Heart right ventricle (tissue), 16 donors: ENCODE measurements at regions not wholly inside any gene's neighbourhood (a gene's known extent, or its start where the extent isn't known, plus 50 kb on each side); places are given as distances from the start of the nearest gene placed in this dataset.

Experiments used
- ATAC-seq, 8 donors: fragments of 200-7000 bp; cut with Tn5 transposase; one replicate each; pipeline ENCODE4 v1.9.1; 2020; ENCODE audit warnings: mild to moderate bottlenecking in 8 of 8, moderate library complexity in 8 of 8, moderate number of reproducible peaks in 1 of 8
- DNase-seq, 2 donors: peaks; one replicate each; pipeline ENCODE4 v3.0.0-alpha.2; 2020
- H3K27ac ChIP-seq, 10 donors: fragments of 200-600 bp; sonication (generic) in 2 of 10; one replicate each; pipeline versions ENCODE4 v1.5.0 to v1.8.0; 2020 to 2022; ENCODE audit warnings: mild to moderate bottlenecking in 3 of 10
- H3K27me3 ChIP-seq, 7 donors: fragments of 200-600 bp; one replicate each; pipeline ENCODE4 v1.8.0; 2021 to 2022; ENCODE audit warnings: mild to moderate bottlenecking in 2 of 7
- H3K36me3 ChIP-seq, 9 donors: fragments of 200-600 bp; sonication (generic) in 1 of 9; one replicate each; pipeline versions ENCODE4 v1.5.0 to v1.8.0; 2020 to 2022; ENCODE audit warnings: mild to moderate bottlenecking in 2 of 9
- H3K4me1 ChIP-seq, 9 donors: fragments of 200-600 bp; sonication (generic) in 1 of 9; one replicate each; pipeline versions ENCODE4 v1.5.0 to v1.8.0; 2020 to 2022; ENCODE audit warnings: mild to moderate bottlenecking in 4 of 9
- H3K4me3 ChIP-seq, 10 donors: fragments of 200-600 bp; sonication (generic) in 2 of 10; one replicate each; pipeline versions ENCODE4 v1.5.0 to v1.8.0; 2020 to 2022; ENCODE audit warnings: mild to moderate bottlenecking in 7 of 10, moderate library complexity in 2 of 10
- H3K9me3 ChIP-seq, 11 donors: fragments of 200-600 bp in 10 of 11; sonication (generic) in 2 of 11; one replicate each; pipeline versions ENCODE4 v1.5.0 to v1.8.0; 2013 to 2022; ENCODE audit warnings: mild to moderate bottlenecking in 2 of 11, control low read depth in 1 of 11, moderate library complexity in 1 of 11
- CTCF ChIP-seq, 9 donors: fragments of 200-600 bp; sonication (generic) in 2 of 9; IDR thresholded peaks; one replicate each; pipeline versions ENCODE4 v1.5.0 to v1.8.0; 2021 to 2022; ENCODE audit warnings: antibody characterized with exemption in 9 of 9, mild to moderate bottlenecking in 5 of 9, moderate library complexity in 1 of 9
- WGBS, 2 donors: extraction: QIAGEN DNeasy Blood & Tissue Kit; methylation state at CpG; one replicate each; pipeline ENCODE4 v1.1.7; 2013; ENCODE audit warnings: inconsistent platforms in 1 of 2; 5-methylcytosine and 5-hydroxymethylcytosine counted together
- intact Hi-C, 10 donors: fragments of 100-400 bp; cut with DNase I; formaldehyde crosslinking; loops; one replicate each; pipeline versions ENCODE4 v1.11.1 to v1.14.2; 2022
- donor health status: Arrhythmogenic right ventricular cardiomyopathy.
- donor health status: ischemic (EF 13 %, LVEDD 7.1; RV severe dilation, severe dysfunction).
- donor health status: healthy with polysubstance abuse.
- donor health status: DM: no; HTN: yes; CAD: no.
- donor health status: DM: no; HTN: no; CAD: no.
- donor health status: ischemic (EF 25% LVEDD 6.9; RV normal size, moderate dysfunction).
- donor health status: ischemic (EF 25% LVEDD 5.7; RV mildly dilated, moderate dysfunction).
- donor health status: healthy.
- donor health status: DM: yes; HTN: yes; CAD: no.
- donor health status: Ischemic cardiomyopathy.
- donor health status: ischemic (EF 35%, LVEDD 5.7; RV mildly dilated, moderate dysfunction).
- donor health status: nonischemic (EF 11% LVEDD 7.7; RV severe dilation, severe dysfunction).
- donor health status: DM: yes; HTN: yes; CAD: no.
- donor health status: PGD.
- donor health status: ischemic (EF 29% LVEDD 5.4; RV normal size, mild dysfunction).
- donor health status: nonischemic (EF 23%, LVEDD 6.1; RV moderate dilation, normal function).

- no peak for ATAC-seq
- intact Hi-C loops = no loop called here
- WGBS, 2 donors = 73 to 84% methylated on average over 2 of the region's 2 CpGs
These were observed 209.7 kb downstream of the BCAT1 start for GRCh38 chr12:24739106-24739779.

GRCh38 chr12:24738441-24738840 is 210.5 kb downstream of the BCAT1 start:
- WGBS, 2 donors = 77 to 80% methylated on average over 2 of the region's 2 CpGs
- ATAC-seq = no peak
- no peaks in the 10 kb centered on the region for H3K9me3 ChIP-seq

More at GRCh38 chr12:24739106-24739779, 209.7 kb downstream of the BCAT1 start:
- peaks cover 0 to 16% (median 0%) of the 10 kb centered on the region in 9 donors for H3K4me1 ChIP-seq
- no peaks in the 10 kb centered on the region for H3K27me3 ChIP-seq
- DNase-seq = no peak
- H3K36me3 ChIP-seq = no peaks in the 10 kb centered on the region
- no peak for TF ChIP-seq CTCF (IDR thresholded peaks at IDR 0.05)
- H3K4me3 ChIP-seq = no peak overlapping the region
- H3K27ac ChIP-seq = no peak overlapping the region
- H3K9me3 ChIP-seq = no peaks in the 10 kb centered on the region

GRCh38 chr12:24731596-24731995 is 217.3 kb downstream of the BCAT1 start:
- no peak overlapping the region for H3K4me3 ChIP-seq
- ATAC-seq (no peak), DNase-seq (no peak)
- no peak overlapping the region for H3K27ac ChIP-seq
- no peaks in the 10 kb centered on the region for H3K36me3 ChIP-seq
- intact Hi-C loops = no loop called here
- H3K27me3 ChIP-seq = peaks cover 0 to 4% (median 0%) of the 10 kb centered on the region in 7 donors
- H3K9me3 ChIP-seq = no peaks in the 10 kb centered on the region
- TF ChIP-seq CTCF (IDR thresholded peaks at IDR 0.05) = no peak
- no peaks in the 10 kb centered on the region for H3K4me1 ChIP-seq
- 78 to 83% methylated on average over 1 of the region's 1 CpG for WGBS, 2 donors

More at GRCh38 chr12:24738441-24738840, 210.5 kb downstream of the BCAT1 start:
- H3K4me1 ChIP-seq = peaks cover 0 to 16% (median 0%) of the 10 kb centered on the region in 9 donors
- DNase-seq = no peak
- H3K27me3 ChIP-seq = no peaks in the 10 kb centered on the region
- TF ChIP-seq CTCF (IDR thresholded peaks at IDR 0.05) = no peak
- H3K36me3 ChIP-seq = no peaks in the 10 kb centered on the region
- H3K4me3 ChIP-seq = no peak overlapping the region
- H3K27ac ChIP-seq = no peak overlapping the region
- intact Hi-C loops = no loop called here

- ATAC-seq (no peak), DNase-seq (no peak)
- WGBS, 2 donors = 88% methylated on average over 1 of the region's 1 CpG
These were observed 218.4 kb downstream of the BCAT1 start for GRCh38 chr12:24730489-24730896.

More at GRCh38 chr12:24730489-24730896, 218.4 kb downstream of the BCAT1 start:
- H3K27me3 ChIP-seq = peaks cover 0 to 4% (median 0%) of the 10 kb centered on the region in 7 donors
- no peak overlapping the region for H3K4me3 ChIP-seq
- H3K9me3 ChIP-seq = no peaks in the 10 kb centered on the region
- H3K36me3 ChIP-seq = no peaks in the 10 kb centered on the region
- no peak overlapping the region for H3K27ac ChIP-seq
- TF ChIP-seq CTCF (IDR thresholded peaks at IDR 0.05) = no peak
- intact Hi-C loops = no loop called here
- H3K4me1 ChIP-seq = no peaks in the 10 kb centered on the region
